ENCODE measurements at regions not wholly inside any gene's neighbourhood (a gene's known extent, or its start where the extent isn't known, plus 50 kb on each side); places are given as distances from the start of the nearest gene placed in this dataset.

GRCh38 chr15:35974052-35974451, 428.1 kb upstream of the DPH6 start:
- TF ChIP-seq CTCF (IDR thresholded peaks at IDR 0.05; ENCODE audit: insufficient read depth, low read depth, low read length) (no peak), EZH2 (IDR thresholded peaks at IDR 0.05; ENCODE audit: insufficient read depth, low read length) (no peak)

Data from astrocyte (in vitro differentiated cells and primary cell).